ENCODE measurements at regions not wholly inside any gene's neighbourhood (a gene's known extent, or its start where the extent isn't known, plus 50 kb on each side); places are given as distances from the start of the nearest gene placed in this dataset.

- TF ChIP-seq CTCF (IDR thresholded peaks at IDR 0.05) (no peak), POLR2A (IDR thresholded peaks at IDR 0.05) (no peak)
These were observed 329.3 kb downstream of the TXNL1 start for GRCh38 chr18:56309104-56309503.
